DOHH2 (cell line): ENCODE measurements at regions not wholly inside any gene's neighbourhood (a gene's known extent, or its start where the extent isn't known, plus 50 kb on each side); places are given as distances from the start of the nearest gene placed in this dataset.

Source experiments
- H3F3A ChIP-seq: fragments of 200-600 bp; sonication (generic), shearing (Covaris generic); 2 replicates; pipeline ENCODE4 v1.6.0; 2016; ENCODE audit warnings: antibody characterized with exemption, mild to moderate bottlenecking; ENCODE audit not compliant: control insufficient read depth, insufficient read depth
- H3K27ac ChIP-seq: fragments of 200-600 bp; sonication (generic); 2 replicates; pipeline ENCODE4 v1.5.1; 2014; ENCODE audit warnings: low read depth, mild to moderate bottlenecking, low read length, moderate library complexity
- H3K27me3 ChIP-seq: fragments of 200-600 bp; sonication (generic); 2 replicates; pipeline ENCODE4 v1.6.1; 2014; ENCODE audit warnings: mild to moderate bottlenecking, low read length, mixed read lengths; ENCODE audit not compliant: control insufficient read depth
- H3K36me3 ChIP-seq: fragments of 200-600 bp; sonication (generic); 2 replicates; pipeline ENCODE4 v1.6.1; 2014; ENCODE audit warnings: mild to moderate bottlenecking, low read length, moderate library complexity, mixed read lengths; ENCODE audit not compliant: control insufficient read depth
- H3K4me1 ChIP-seq: fragments of 200-600 bp; sonication (generic); 2 replicates; pipeline ENCODE4 v1.6.1; 2014; ENCODE audit warnings: mild to moderate bottlenecking, low read length, mixed read lengths; ENCODE audit not compliant: control insufficient read depth
- H3K4me2 ChIP-seq: fragments of 200-600 bp; sonication (generic); 2 replicates; pipeline ENCODE4 v1.6.0; 2014; ENCODE audit warnings: mild to moderate bottlenecking, low read length, moderate library complexity
- H3K4me3 ChIP-seq: fragments of 200-600 bp; sonication (generic); 2 replicates; pipeline ENCODE4 v1.5.1; 2014; ENCODE audit warnings: mild to moderate bottlenecking, low read length, mixed read lengths
- H3K79me2 ChIP-seq: fragments of 200-600 bp; sonication (generic); 2 replicates; pipeline ENCODE4 v1.6.1; 2014; ENCODE audit warnings: mild to moderate bottlenecking, low read length, mixed read lengths; ENCODE audit not compliant: control insufficient read depth
- H3K9me2 ChIP-seq: fragments of 200-600 bp; sonication (generic); replicated peaks from 2 replicates; pipeline ENCODE4 v1.6.1; 2014; ENCODE audit warnings: mild to moderate bottlenecking, low read length, mixed read lengths; ENCODE audit not compliant: control insufficient read depth
- H3K9me3 ChIP-seq: fragments of 200-600 bp; sonication (generic); 2 replicates; pipeline ENCODE4 v1.6.1; 2014; ENCODE audit warnings: antibody characterized with exemption, low read length, mixed read lengths; ENCODE audit not compliant: control insufficient read depth, insufficient read depth
- H4K20me1 ChIP-seq: fragments of 200-600 bp; sonication (generic); 2 replicates; pipeline ENCODE4 v1.6.0; 2014; ENCODE audit warnings: low read depth, mild to moderate bottlenecking, antibody characterized with exemption, low read length, moderate library complexity; ENCODE audit not compliant: control insufficient read depth, insufficient read depth
- CTCF ChIP-seq: fragments of 200-600 bp; sonication (generic); IDR thresholded peaks from one replicate; pipeline ENCODE4 v1.5.1; 2014; ENCODE audit warnings: antibody characterized with exemption, mild to moderate bottlenecking, low read depth, low read length; ENCODE audit not compliant: poor library complexity, severe bottlenecking
- EZH2phosphoT487 ChIP-seq: fragments of 200-600 bp; sonication (generic); IDR thresholded peaks from 2 replicates; pipeline ENCODE4 v1.6.1; 2017; ENCODE audit warnings: borderline replicate concordance, mild to moderate bottlenecking, antibody characterized with exemption, low read length, moderate library complexity, mixed read lengths

DNA sequence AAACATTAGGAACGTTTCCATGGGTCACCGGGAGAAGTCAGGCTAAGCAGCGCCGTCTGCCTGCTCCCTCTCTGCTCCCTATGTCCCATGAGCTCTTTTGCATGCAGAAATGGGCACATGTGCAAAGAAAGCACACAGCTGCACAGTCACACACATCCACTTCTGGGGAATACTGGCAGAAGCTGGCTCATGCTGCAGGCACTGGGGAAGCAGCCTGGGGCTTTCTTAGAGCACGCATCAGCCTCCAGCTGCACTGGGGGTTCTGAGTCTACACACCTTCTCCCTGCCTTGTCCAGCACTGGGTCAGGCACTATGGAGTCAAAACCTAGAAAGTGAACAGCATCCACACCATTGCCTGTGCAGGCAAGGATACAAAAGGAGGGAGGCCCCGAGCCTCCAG is 76.1 kb upstream of the FOXQ1 start:
- Histone ChIP-seq H3K4me1 (no peaks in the 10 kb centered on the region), H4K20me1 (no peaks in the 10 kb centered on the region), H3K27me3 (no peaks in the 10 kb centered on the region), H3K36me3 (no peaks in the 10 kb centered on the region), H3K27ac (no peak overlapping the region), H3F3A (no peaks in the 10 kb centered on the region), H3K4me2 (no peak overlapping the region), H3K4me3 (no peak overlapping the region), H3K9me3 (no peaks in the 10 kb centered on the region), H3K9me2 (no peaks in the 10 kb centered on the region), H3K79me2 (no peaks in the 10 kb centered on the region)
- TF ChIP-seq EZH2phosphoT487 (no peak), CTCF (no peak)

GRCh38 chr6:1233924-1234323 is 78.0 kb upstream of the FOXQ1 start:
- TF ChIP-seq EZH2phosphoT487 (no peak), CTCF (no peak)
- no peaks in the 10 kb centered on the region for H3K27me3 ChIP-seq
- no peaks in the 10 kb centered on the region for H3K36me3 ChIP-seq
- H3K9me3 ChIP-seq: no peaks in the 10 kb centered on the region
- H3K4me1 ChIP-seq: no peaks in the 10 kb centered on the region
- no peaks in the 10 kb centered on the region for H3K79me2 ChIP-seq
- no peak overlapping the region for H3K4me2 ChIP-seq
- H3K4me3 ChIP-seq: no peak overlapping the region
- no peaks in the 10 kb centered on the region for H3K9me2 ChIP-seq
- no peak overlapping the region for H3K27ac ChIP-seq
- H4K20me1 ChIP-seq: no peaks in the 10 kb centered on the region
- no peaks in the 10 kb centered on the region for H3F3A ChIP-seq

- H3K9me3 ChIP-seq: no peaks in the 10 kb centered on the region
- no peak overlapping the region for H3K4me2 ChIP-seq
- no peaks in the 10 kb centered on the region for H3K4me1 ChIP-seq
- H3K27ac ChIP-seq: no peak overlapping the region
- no peaks in the 10 kb centered on the region for H3K9me2 ChIP-seq
- TF ChIP-seq EZH2phosphoT487 (no peak), CTCF (no peak)
- H3K4me3 ChIP-seq: no peak overlapping the region
- no peaks in the 10 kb centered on the region for H3K79me2 ChIP-seq
- no peaks in the 10 kb centered on the region for H3F3A ChIP-seq
- H4K20me1 ChIP-seq: no peaks in the 10 kb centered on the region
- H3K36me3 ChIP-seq: no peaks in the 10 kb centered on the region
- H3K27me3 ChIP-seq: no peaks in the 10 kb centered on the region
Measured at GRCh38 chr6:1232578-1232977, 79.3 kb upstream of the FOXQ1 start.

DNA sequence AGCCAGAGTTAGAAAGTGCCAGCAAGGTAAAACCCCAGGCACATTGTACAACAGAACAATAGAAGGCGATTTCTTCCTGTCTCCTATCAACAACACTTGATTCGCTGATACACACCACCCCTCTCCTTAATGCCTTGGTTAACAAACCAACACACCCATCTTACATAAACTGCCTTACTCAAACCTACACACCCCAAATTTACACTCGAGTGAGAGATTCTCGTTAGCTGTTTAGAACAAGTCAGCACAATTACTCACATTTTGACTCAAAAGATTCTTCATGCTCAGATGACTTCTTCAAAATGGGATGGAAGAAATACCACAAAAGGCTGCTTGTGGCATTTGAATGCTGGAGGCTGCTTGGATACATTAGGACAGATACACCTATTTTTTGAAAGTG is 80.0 kb upstream of the FOXQ1 start:
- H3K4me3 ChIP-seq: no peak overlapping the region
- no peaks in the 10 kb centered on the region for H3K9me2 ChIP-seq
- H3F3A ChIP-seq: no peaks in the 10 kb centered on the region
- no peaks in the 10 kb centered on the region for H3K27me3 ChIP-seq
- H3K79me2 ChIP-seq: no peaks in the 10 kb centered on the region
- no peaks in the 10 kb centered on the region for H3K36me3 ChIP-seq
- no peaks in the 10 kb centered on the region for H4K20me1 ChIP-seq
- TF ChIP-seq CTCF (no peak), EZH2phosphoT487 (no peak)
- H3K4me1 ChIP-seq: no peaks in the 10 kb centered on the region
- no peaks in the 10 kb centered on the region for H3K9me3 ChIP-seq
- no peak overlapping the region for H3K27ac ChIP-seq
- no peak overlapping the region for H3K4me2 ChIP-seq
